NCI-H345 (cell line): ENCODE measurements at regions not wholly inside any gene's neighbourhood (a gene's known extent, or its start where the extent isn't known, plus 50 kb on each side); places are given as distances from the start of the nearest gene placed in this dataset.

Experiments used
- DNase-seq: peaks from one replicate; lab custom pipeline; 2025; lab: John Stamatoyannopoulos, UW

DNA sequence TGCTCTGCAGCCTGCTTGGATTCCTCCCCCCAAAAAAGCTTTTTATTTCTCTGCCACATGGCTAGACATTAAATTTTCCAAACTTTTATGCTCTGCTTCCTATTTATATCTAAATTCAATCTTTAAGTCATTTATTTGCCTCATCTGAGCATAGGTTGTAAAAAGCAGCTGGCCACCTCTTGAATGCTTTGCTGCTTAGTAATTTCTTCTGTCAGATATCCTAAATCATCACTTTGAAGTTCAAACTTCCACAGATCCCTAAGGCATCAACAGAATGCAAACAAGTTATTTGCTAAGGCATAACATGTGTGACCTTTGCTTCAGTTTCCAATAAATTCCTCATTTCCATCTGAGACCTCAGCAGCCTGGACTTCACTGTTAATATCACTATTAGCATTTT, 209.6 kb downstream of the FSCB start:
- no peak for DNase-seq

DNA sequence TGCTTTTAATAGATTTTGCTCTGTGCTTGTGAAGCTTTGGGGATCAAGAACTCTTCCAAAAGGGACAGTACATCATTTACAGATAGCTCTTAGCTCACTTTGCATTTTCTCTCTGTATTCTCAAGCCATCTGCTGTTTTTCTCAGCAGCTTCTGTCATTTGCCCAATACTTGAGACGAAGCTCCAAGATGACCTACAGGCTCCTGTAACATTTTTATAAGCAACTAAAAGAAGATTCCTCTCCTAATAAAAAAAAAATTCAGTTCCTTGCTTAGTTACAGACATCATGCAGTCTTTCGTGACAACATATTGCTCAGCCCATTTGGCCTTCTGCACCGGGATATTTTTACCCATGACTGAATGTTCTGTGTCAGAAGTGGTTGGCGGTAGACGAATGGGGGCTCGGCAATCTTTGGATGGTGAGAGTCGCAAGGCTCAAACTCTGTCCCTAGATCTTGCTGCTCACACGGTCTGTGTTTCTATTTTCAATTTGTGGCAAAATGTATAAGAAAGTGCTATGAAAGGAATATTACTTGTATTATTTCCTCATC, 215.6 kb downstream of the FSCB start:
- DNase-seq, result no peak

DNA sequence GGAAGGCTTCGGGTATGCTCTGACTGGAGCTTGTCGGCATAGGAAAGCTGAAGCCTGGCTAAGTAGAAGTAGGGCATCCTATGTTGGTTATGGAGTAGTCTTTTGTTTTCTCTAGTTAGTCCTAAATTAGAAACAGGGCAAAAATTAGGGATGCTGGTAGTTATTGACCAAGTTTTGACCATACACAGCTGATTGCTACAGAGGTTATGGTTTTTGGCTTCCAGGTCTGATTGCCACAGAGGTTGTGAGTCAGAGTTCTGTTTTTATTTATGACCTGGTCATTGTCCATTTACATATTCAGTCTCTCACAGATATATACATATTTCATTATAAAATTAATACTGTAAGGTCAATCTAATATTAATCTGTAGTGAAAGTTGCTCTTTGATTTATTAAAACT, 219.2 kb downstream of the FSCB start:
- no peak for DNase-seq

DNA sequence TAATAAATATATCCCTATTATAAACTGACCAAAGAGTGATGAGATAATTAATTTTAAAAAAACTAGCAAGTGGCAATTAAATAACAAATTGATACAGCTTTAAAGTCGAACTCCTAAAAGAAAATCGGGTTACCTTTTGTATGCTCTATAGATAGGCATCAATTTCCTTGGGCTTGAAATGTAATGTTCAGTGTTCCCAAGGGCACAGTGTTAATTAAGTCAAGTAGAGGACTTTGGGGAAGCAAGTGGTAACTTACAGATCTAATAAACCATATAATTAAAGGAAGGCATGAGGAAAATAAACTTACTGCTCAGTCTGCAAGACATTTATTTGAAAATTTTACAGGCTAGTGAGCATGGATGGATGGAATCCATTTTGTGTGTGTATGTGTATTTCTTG, 220.9 kb downstream of the FSCB start:
- DNase-seq, result no peak

DNA sequence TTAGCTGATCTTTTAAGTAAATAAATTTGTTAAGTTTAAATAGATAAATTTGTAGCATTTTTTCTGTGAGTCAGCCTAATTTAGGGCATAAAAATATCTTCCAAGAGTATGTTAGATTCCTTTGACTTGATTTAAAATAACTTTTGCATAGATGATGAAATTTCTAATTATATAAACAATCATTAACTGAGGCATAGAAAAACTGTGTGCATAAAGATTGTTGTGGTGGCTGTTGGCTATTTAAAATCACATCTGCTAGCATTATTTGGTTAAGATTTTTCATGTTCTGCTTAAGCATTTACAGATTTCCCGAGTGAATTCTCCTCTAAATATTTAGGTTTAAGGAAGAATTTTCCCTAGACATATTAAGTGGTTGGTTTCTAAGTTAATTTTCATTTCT, 223.2 kb downstream of the FSCB start:
- DNase-seq, result no peak

DNA sequence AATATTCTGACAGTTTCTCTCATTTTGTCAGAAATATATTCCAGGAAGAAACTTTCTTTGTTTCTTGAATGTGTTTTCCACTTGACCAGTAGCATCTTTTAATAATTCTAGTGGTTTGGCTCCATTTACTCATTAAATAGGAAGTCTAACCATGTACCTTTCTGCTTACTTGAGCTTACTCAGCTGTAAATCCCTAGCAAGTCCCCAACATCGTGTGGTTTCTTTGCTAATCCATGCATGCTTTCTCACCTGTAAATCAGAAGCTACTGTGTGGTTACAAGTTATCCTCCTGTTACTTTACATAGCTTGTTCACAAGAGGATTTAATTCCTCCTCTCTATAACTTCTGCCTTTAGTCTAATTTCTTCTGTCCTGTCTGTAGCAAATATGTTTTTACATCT, 227.7 kb downstream of the FSCB start:
- no peak for DNase-seq

DNA sequence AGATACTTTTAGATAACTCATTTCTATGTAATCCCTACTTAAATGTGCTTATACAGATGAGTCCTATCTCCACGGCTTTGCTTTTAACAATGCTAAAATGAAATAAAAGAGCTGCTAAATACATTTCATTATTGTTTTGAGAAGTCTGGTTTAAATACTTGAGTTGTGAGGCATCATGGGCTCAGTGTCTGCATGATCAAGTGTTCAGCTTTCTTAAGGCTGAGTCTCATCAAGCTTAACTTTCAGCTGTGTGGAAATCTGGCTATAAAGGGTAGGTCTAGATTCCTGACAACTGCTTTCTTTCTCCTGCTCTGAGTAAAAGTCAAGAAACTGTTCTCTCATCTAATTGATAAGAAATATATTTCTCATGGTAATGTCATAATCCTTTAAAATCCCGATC, 235.4 kb downstream of the FSCB start:
- DNase-seq, result no peak

DNA sequence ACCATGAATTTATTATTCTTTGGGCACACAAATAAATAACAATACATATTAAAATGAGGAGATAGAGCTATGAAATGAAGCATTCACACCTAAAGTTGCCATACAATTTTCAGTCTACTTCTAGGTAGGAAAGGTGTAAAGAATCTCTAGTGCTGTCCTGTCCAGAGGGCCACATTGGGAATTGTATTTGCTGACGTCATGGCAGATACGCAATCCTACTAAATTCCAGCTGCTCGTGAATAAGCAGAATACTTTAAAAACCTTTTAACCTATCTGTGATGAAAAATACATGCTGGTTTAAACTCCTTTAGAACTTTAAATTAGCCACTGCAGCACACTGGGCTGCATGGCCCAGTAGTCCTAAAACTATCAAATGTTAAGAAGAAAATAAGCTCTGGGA, 236.1 kb downstream of the FSCB start:
- no peak for DNase-seq

DNA sequence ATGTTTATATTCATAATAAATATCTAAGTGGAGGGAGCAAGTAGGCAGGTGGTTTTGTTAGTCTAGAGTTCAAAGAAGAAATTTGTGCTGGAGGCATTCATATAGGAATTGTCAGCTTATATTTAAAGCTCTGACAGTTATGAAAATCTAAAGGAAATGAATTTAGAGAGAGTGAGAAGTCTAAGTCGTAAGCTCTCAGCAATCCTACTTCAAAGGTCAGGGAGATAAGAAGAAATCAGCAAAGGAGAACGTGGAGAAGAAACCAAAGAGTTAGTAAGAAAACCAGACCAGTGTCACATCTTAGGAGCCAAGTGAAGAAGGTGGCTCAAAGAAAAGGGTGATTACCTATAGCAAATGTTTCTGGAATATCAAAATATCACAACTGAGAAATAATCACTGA, 241.8 kb downstream of the FSCB start:
- no peak for DNase-seq

DNA sequence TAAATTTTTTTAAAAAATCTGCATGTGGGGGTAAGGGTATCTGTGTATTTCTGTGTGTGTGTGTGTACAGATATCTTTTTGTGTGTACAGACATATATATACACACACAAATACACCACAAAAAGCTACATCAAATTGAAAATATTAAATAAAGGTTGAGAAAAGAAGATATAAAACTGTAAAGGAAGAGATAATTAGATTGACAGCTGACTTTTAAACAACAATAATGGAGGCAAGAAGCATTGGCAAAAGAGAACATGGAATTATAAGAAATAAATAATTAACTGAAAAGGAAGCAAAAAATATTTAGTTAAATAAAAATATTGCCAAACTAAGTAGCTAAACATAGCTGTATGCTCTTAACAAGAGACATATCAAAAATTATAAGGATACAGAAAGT, 291.4 kb downstream of the FSCB start:
- DNase-seq, result no peak

DNA sequence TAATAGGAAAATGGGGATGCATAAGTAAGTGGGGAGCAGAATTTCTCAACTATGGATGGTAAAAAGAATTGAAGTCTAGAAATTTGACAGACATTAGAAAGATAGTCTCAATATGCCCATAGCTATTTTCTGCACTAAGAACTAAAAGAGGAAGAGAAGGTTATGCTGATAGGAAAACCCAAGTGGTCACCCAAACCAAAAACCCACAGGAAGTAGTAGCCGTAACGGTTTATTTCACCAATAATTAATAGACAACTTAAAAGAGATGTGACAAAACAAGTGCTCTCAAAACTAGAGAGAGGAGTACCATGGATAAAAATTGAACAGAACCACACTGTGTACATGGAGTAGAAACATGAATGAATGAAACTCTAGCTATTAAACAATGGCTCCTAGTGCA, 295.4 kb downstream of the FSCB start:
- no peak for DNase-seq

DNA sequence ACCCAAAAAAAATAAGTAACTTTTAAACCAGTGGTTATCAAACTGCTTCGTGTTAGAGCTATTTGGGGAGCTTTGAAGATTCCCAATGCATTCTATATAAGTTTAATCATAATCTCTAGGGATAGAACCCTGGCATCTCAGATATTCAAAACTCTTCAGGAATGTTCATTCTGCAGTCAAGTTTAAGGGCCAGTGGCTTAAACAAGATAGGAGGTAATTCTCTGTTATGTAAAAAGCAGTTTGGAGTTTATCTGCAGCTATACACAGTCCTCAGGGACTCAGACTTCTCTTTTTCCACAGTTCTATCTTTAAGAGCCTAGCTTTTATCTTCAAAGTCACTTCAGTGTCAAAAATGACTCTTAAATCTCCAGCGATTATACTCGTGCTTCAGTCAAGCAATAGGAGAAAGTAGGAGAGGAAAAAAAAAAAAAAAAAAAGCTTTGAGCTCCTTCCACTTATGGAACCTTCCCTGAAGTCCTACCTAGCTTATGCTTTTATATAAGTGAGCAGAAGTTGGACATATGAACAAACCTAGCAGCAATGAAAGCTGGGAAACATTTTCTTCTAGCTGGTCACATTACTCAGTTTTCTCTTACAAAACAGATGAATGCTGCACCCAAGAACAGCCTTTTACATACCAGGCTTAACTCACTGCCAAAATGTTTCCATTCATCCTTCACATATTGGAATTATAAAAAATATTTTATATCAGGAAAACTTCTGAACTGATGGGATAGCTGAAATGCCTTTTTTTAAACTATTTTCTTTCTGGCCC, 302.8 kb downstream of the FSCB start:
- DNase-seq, result no peak

DNA sequence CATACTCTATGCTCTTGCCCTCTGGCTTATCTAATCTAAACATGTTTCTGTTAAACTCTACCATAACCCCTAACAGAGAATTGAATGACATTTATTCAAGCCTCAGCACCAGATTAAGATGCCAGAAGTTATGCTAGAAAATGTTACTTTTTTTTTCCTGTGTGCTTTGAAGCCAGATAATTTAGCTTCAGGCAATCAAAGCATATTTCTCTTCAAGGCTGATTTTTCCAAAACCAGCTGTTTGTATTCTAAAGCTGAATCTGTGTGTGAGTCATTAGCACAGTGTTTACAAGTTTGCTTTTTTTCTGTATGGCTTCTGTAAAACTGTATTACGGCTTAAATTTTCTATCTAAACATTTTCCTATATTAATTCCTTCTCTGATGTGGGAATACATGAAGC, 326.1 kb downstream of the FSCB start:
- DNase-seq, result no peak

DNA sequence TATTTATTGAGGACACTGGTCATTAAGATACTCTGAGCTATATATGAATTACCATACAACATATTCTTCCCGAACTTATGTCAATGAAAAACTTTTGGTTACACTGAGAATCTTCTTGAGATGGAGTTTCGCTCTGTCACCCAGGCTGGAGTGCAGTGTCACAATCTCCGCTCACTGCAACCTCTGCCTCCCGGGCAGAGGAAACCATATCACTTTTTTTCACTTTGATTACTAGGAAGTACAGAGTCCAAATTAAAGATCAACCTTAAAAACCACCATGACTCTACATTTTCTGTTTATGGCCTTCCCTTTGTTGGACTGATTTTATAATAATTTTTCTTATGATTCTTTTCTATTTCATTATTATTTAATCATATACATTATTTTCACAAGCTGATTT, 336.5 kb downstream of the FSCB start:
- no peak for DNase-seq

DNA sequence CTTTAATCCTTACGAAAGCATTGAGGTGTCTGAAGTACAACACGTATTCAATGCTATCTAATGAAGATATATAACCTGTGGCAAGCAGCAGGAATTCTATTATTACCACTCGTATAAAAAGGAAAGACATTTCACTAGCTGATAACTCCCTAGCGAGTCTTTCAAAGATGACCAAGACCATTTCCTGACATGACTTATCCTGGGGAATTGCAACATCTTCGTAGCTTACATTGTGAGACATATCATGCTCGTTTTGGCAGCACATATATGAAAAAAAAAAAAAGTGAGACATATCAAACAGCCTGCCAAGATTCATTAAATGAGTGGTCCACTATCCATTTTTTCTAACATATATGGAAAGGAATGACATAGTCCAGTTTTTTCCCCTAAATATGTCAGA, 337.0 kb downstream of the FSCB start:
- no peak for DNase-seq

DNA sequence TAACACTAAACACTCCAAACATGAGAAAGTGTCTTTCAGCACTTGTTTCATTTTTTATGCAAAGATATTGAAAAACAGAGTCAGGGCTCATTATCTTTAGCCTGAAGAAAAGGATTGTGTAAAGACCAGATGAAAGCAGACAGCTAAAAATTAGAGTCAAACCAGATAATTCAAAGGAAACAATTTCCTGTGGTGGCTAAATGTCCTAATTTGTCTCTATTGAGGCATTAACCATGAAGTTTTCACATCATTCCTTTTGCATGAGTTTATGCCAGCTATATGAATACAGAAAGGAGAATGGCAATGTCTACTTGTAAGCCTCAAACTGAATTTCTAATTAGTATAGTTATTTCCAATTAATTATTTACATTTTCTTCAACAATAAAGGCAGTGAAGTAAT, 338.5 kb downstream of the FSCB start:
- no peak for DNase-seq

DNA sequence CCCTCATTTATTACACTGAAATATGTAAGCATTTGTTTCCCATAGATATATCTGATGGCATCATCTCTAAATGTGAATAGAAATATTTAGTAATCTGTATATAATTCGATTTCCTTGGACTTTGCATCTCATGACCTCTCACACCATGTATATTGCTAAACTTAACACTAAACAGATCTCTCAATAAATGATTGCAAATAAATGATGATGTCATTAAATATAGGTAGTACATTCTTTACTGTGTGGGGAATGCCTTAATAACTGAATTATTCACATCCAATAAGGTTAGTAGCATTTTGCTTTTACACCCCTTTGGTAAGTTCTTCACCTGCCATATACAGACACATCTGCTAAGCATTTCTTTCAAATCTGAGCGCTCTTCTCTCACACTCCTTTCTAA, 340.5 kb downstream of the FSCB start:
- DNase-seq, result no peak

DNA sequence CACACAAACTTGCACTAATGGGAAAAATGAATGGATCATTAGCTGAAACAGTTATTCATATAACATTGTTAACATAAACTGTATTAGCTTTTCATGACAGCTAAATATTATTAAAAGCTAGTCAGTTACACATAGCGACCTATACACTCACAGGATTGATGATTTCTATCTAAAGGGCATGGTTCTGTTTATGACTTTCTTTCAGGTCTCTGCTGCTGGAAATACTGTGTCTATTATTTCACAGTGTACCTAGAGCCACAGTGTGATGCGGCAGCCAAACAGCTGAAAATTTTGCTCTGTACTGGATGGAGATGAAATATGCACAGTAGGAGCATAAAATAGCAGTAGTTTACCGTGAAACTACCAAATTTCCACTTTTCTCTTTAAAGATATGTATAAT, 341.1 kb downstream of the FSCB start:
- DNase-seq, result no peak

DNA sequence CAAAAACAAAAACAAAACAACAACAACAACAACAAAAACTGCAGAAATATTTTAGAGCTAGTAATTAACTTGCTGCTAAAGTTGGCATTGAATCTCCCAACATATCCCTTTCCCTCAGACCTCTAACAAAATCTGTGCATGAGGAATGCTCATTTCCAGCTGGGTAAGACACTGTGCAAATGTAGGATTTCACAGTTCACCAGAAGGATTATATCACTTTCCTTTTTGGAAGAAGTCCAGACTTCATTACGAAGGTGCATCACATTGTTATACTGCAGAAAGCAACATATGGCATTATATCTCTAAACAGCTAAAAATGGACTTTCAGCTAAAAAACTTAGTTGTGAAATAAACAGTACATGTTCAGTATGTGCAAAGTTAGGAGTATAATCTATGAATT, 341.8 kb downstream of the FSCB start:
- DNase-seq, result no peak

DNA sequence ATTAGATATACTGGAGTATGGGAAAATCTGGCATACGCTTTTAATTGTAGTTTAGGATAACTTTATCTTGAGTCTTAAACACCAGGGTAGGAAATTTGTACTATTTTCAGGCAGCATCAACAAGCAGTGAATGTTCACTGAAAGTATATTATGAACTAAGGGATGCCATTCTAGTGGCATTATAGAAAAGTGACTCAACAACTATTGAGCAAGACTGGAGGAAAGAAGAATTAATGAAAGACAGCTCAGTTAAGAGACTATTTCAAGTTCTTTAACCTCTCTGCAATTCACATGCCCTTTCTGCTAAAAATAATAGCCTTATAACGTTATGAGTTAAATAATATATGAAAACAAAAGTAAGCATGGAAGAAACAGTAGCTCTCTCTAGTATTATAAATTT, 343.1 kb downstream of the FSCB start:
- no peak for DNase-seq

DNA sequence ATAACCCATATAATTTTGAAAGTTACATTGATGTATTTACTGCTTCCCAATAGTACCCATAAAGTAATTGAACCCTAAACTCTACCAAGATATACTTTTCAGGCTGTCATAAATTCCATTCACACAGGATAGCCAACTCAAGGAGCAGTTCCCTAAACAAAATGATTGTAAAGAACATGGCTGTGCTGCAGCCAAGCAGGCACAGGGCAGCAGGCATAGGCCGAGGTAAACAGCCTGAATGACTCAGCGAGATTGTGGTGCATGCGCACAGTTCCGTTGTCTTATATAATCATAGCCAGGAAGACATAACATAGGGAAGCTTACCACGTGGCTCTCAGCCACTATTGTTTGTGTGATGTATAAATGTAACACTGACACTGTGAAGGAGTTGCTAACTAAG, 344.9 kb downstream of the FSCB start:
- no peak for DNase-seq

DNA sequence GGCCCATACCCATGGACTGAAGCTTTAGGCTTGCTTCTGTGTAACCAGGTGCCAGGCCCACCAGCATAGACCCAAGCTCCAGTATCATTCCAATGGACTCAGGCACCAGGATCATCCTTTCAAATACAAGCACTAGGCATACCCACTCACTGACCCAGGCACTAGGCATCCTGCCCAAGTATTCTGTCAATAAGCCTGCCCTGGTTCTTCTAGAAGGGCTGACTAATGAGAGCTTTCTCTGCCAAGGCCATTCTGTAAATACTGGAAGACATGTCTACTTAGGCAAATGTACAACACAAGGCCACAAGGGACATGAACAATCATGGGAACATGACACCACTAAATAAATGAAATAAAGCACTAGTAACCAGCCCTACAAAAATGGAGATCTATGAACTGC, 352.2 kb downstream of the FSCB start:
- no peak for DNase-seq

DNA sequence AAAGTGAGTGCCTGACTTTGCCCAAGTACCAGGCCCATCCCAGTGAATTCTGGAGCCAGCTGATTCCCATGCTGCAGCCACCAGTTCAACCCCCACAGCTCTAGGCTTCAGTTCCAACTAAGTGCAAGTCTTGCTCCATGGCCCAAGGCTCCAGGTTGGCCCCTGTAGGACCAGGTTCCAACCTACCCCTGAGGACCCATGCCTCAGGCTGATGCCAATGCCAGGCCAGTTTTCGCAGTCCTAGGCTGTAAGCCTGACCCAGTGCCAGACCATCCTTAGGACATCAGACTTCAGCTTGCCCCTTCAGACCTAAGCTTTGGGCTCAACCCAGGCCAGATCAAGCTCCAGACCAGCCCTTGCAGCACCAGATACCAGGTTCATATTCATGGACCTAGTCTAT, 352.6 kb downstream of the FSCB start:
- DNase-seq, result no peak

DNA sequence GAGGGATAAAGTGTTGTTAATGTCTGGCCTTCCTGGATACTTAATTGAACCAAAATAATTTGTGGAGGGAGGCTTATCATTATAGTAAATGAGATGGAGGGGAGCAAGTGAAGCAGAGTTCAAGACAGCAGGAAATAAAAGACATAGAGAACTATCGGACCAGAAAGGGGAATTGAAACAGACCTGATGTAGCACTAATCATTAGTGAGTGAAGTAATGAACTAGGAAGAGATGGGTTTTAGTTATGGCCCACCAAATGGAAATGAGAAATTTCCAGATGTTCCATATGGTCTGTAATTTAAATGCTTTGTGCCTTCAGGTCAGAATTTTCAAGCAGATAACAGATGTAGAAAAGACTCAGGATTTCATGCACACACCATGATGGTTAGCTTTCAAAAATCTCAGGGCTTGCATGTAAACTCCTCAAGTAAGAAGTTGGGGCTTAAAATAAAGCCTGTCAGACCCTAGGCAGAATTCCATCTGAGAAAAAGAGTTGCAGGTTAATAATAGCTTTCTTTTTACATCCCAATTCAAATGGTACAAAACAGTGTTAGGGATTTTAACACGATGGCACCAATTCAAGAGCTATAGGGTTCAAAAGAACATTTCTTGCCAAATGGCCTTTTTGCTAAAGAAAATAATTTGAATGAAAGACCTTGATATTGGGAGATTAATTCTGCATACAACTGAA, 355.8 kb downstream of the FSCB start:
- no peak for DNase-seq
